GM12872 (cell line): ENCODE measurements at regions not wholly inside any gene's neighbourhood (a gene's known extent, or its start where the extent isn't known, plus 50 kb on each side); places are given as distances from the start of the nearest gene placed in this dataset.

ENCODE experiments used
- CTCF ChIP-seq: IDR thresholded peaks from 3 replicates; pipeline ENCODE4 v1.5.1; 2011; ENCODE audit warnings: low read depth, mild to moderate bottlenecking, low read length, moderate library complexity; ENCODE audit not compliant: insufficient read depth

GRCh38 chr5:17099946-17100345 lies 117.5 kb upstream of the BASP1 start:
- no peak for TF ChIP-seq CTCF

DNA sequence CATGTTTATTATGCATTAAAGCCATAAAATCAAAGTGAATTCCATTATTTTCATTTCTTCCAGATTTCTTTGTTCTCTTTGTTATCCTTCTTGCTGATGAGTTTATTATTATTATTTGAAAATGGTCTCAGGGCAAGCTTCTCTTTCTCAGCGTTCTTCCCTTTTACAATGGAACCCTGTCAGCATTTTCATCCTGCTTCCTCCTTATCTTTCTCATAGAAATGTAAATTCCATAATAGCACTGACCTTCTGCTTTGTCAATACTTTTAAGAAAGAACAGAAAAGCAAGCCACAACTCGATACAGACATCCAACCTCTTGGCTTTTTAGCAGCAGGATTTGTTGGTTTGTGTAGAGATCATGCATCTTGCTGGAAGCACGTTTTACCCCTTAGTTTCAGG lies 114.0 kb upstream of the BASP1 start:
- no peak for TF ChIP-seq CTCF

DNA sequence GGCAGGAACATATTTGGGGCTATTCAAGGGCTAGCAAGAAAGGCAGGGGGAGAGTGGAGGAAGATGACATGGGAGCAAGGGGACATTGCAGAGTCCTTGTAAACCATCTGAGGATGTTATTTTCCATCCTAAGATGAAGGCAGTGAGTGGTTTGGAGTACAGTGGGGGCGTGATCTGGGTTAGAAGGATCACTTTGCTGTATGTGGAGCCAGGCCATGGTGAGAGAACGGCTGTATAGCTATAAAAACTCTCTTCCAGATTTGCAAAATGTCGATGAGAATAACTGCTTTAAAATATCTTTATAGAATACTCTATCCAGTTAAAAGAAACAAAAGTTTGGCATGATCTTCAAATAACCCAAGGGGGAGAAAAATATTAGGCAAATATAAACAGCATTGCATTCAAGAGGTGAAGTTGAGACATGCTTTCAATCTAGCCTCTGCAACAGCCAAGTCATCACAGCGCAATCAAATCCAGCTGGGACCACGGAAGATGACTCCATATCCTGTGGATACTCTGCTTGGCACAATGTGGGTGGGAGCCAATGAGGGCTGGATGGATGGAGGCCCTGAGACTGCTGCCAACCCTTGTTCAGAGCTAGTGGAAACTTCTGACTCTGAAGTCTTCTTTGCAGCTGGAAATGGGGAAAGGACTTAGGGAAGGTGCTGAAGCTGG lies 111.5 kb upstream of the BASP1 start:
- TF ChIP-seq CTCF: no peak

- no peak for TF ChIP-seq CTCF
Measured at GRCh38 chr5:17106521-17106920, 110.9 kb upstream of the BASP1 start.

- no peak for TF ChIP-seq CTCF
Measured at GRCh38 chr5:17113174-17113958, 104.1 kb upstream of the BASP1 start.

GRCh38 chr5:17114233-17114632 lies 103.2 kb upstream of the BASP1 start:
- TF ChIP-seq CTCF: no peak

GRCh38 chr5:17114715-17115599 lies 102.5 kb upstream of the BASP1 start:
- no peak for TF ChIP-seq CTCF
